HG02981 (cell line): ENCODE measurements at regions not wholly inside any gene's neighbourhood (a gene's known extent, or its start where the extent isn't known, plus 50 kb on each side); places are given as distances from the start of the nearest gene placed in this dataset.

Source experiments
- ATAC-seq: cut with Tn5 transposase; IDR thresholded peaks from one replicate; pipeline ENCODE4 v1.9.1; 2021; ENCODE audit warnings: mild to moderate bottlenecking, moderate library complexity; ENCODE audit not compliant: unreplicated experiment

GRCh38 chr7:25358926-25359325 lies 130.6 kb upstream of the NPVF start:
- ATAC-seq: no peak

GRCh38 chr7:25359471-25360059 lies 131.3 kb upstream of the NPVF start:
- ATAC-seq: no peak

- ATAC-seq: no peak
Observed at GRCh38 chr7:25360451-25360850, 132.2 kb upstream of the NPVF start.

GRCh38 chr7:25361387-25361786 lies 133.1 kb upstream of the NPVF start:
- ATAC-seq: no peak

- ATAC-seq: no peak
Observed at GRCh38 chr7:25361863-25362262, 133.6 kb upstream of the NPVF start.

GRCh38 chr7:25368599-25369201 lies 140.4 kb upstream of the NPVF start:
- no peak for ATAC-seq

GRCh38 chr7:25369786-25370185 lies 141.5 kb upstream of the NPVF start:
- no peak for ATAC-seq

GRCh38 chr7:25371972-25372371 lies 143.7 kb upstream of the NPVF start:
- ATAC-seq: no peak

GRCh38 chr7:25375805-25376600 lies 147.7 kb upstream of the NPVF start:
- no peak for ATAC-seq

GRCh38 chr7:25379351-25380300 lies 151.3 kb upstream of the NPVF start:
- ATAC-seq: no peak

GRCh38 chr7:25381818-25382589 lies 153.7 kb upstream of the NPVF start:
- ATAC-seq: no peak

GRCh38 chr7:25382869-25383268 lies 154.6 kb upstream of the NPVF start:
- ATAC-seq: no peak

GRCh38 chr7:25383402-25383801 lies 155.1 kb upstream of the NPVF start:
- no peak for ATAC-seq

- no peak for ATAC-seq
Observed at GRCh38 chr7:25384788-25385505, 156.7 kb upstream of the NPVF start.

- ATAC-seq: no peak
Observed at GRCh38 chr7:25385506-25386136, 157.3 kb upstream of the NPVF start.

GRCh38 chr7:25386311-25386744 lies 158.0 kb upstream of the NPVF start:
- ATAC-seq: no peak

GRCh38 chr7:25388681-25389080 lies 160.4 kb upstream of the NPVF start:
- no peak for ATAC-seq

GRCh38 chr7:25389489-25390106 lies 161.3 kb upstream of the NPVF start:
- no peak for ATAC-seq
